PFSK-1 (cell line): ENCODE measurements at regions not wholly inside any gene's neighbourhood (a gene's known extent, or its start where the extent isn't known, plus 50 kb on each side); places are given as distances from the start of the nearest gene placed in this dataset.

Experiments
- FOXP2 ChIP-seq: optimal IDR thresholded peaks from 2 replicates; pipeline ENCODE3; 2011; ENCODE audit warnings: borderline replicate concordance, control low read depth, inconsistent platforms; ENCODE audit not compliant: insufficient read depth; ENCODE audit errors: extremely low read length, extremely low read depth
- POLR2AphosphoS5 ChIP-seq: IDR thresholded peaks from 2 replicates; pipeline ENCODE4 v1.6.1; 2012; ENCODE audit warnings: low read depth, mild to moderate bottlenecking, control low read depth, low read length, moderate library complexity
- REST ChIP-seq, 2 experiments: IDR thresholded peaks; 2 replicates each; pipeline versions ENCODE4 v1.6.1 to v1.8.0; 2011 to 2012; ENCODE audit warnings: low read depth in 2 of 2, low read length in 2 of 2, control low read depth in 1 of 2, inconsistent platforms in 1 of 2, mild to moderate bottlenecking in 1 of 2, moderate library complexity in 1 of 2; ENCODE audit not compliant: insufficient read depth in 1 of 2
- SIN3A ChIP-seq: IDR thresholded peaks from 2 replicates; pipeline ENCODE4 v1.6.1; 2012; ENCODE audit warnings: mild to moderate bottlenecking, low read length, moderate library complexity, borderline replicate concordance; ENCODE audit not compliant: insufficient read depth
- TAF1 ChIP-seq: IDR thresholded peaks from 2 replicates; pipeline ENCODE4 v1.6.1; 2012; ENCODE audit warnings: low read length, control low read depth, borderline replicate concordance; ENCODE audit not compliant: insufficient read depth

- no peak for TF ChIP-seq POLR2AphosphoS5
- no peak for TF ChIP-seq TAF1
- TF ChIP-seq REST (IDR thresholded peaks at IDR 0.05; ENCODE audit: insufficient read depth in 1 of 2, low read depth in 2 of 2, low read length in 2 of 2) = no peak
- TF ChIP-seq SIN3A = no peak
- no peak for TF ChIP-seq FOXP2
These were observed 76.1 kb downstream of the GPR37 start for GRCh38 chr7:124689523-124689922.
